Stimulated activated CD4-positive, alpha-beta T cell treated with anti-CD3 and anti-CD28 coated beads, Interleukin-2, amount 100 ng/mL, for 24 hours (primary cell): ENCODE measurements at regions not wholly inside any gene's neighbourhood (a gene's known extent, or its start where the extent isn't known, plus 50 kb on each side); places are given as distances from the start of the nearest gene placed in this dataset.

Source experiments
- DNase-seq, 2 donors: peaks; one replicate each; pipeline ENCODE4 v3.0.0-alpha.2; 2020

DNA sequence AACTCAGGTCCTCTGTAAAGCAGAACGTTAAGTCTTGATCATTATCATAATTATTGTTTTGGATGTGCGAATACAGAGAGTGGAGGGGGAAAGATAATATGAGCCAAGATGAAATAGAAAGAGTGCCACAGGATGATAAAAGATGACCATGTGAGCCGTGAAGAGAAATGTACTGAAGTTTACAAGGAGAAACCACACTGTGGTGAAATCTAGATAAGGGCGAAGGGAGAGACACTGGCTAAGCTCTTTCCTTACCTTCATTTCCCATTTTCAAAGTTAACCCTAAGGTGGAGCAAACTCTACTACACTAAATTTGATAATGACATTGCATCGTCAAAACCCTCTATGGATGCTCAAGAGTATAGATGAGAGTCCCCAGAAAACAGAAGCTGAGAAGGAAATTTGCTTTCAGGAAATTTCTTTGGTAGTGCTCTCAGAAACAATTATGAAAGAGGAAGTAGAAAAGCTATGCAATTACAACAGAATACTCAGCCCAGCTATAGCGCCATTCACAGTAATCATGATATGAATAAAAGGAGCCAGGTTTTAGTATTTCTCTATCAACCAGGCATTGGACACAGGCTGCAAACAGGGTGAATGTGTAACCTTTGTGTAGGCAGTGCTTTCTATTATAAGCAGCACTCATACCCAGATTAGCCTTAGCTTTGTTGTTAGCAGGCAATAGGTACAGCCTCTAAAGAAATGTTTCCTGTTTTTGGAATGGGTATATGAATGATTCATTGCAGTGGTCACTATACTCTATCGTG lies 1080.7 kb downstream of the GRIK2 start:
- DNase-seq = no peak

DNA sequence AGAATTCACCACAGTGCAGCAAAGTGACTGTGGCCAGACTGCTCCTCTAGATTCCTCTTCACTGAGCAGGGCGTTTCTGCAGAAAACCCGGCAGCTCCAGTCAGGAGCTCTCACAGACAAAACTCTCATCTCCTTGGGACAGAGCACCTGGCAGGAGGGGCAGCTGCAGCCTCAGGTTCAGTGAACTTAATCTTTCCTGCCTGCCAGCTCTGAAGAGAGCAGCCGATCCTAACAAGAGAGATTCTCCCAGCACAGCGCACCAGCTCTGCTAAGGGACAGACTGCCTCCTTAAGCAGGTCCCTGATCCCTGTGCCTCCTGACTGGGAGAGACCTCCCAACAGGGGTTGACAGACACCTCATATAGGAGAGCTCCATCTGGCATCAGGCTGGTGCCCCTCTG lies 1065.5 kb downstream of the GRIK2 start:
- DNase-seq = no peak

DNA sequence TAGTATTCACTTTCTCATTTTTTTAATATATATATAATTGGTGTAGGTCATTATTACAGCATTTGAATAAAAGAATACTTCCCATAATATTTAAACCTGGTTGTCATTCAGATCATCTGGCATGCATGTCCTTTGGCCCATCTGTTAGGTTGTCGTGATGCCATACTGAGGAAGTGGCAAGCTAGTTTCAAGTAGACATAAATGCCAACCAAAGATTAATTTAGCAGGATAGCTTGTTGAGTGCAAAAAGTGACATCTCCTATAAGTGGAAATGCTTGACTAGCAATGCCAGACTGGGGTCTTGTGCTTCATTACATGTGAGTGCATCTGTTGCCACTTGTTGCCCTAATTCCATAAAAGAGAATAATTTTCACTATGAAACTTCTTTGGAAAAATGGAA lies 1044.7 kb downstream of the GRIK2 start:
- no peak for DNase-seq

DNA sequence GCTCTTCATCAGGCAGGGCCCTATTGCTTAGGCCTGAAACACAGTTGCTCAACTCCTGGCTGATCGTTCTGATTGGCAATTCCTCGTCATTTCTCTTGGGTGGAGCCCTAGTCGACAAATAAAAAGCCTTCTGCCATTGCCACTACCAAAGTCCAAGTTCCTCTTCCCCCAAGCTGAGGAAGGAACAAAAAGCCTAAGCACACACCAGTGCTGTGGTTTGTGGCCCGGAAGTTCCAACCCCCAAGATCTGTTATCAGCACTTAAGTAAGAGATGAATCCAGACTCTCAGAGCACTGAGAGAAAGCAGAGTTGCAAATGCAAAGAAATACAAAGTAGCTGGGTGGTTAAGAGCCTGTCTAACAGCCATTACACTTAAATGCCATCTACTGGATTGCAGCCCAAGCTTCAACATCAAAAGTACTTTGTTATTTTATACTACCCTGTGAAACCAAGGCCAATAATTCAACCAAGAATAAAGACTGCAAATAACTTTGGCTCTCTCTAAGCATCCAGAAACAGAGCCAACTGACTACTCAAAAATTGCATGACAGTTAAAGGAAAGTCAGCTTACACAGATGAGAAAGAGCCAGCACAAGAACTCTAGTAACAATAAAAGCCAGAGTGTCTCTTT lies 1024.0 kb downstream of the GRIK2 start:
- DNase-seq = no peak

DNA sequence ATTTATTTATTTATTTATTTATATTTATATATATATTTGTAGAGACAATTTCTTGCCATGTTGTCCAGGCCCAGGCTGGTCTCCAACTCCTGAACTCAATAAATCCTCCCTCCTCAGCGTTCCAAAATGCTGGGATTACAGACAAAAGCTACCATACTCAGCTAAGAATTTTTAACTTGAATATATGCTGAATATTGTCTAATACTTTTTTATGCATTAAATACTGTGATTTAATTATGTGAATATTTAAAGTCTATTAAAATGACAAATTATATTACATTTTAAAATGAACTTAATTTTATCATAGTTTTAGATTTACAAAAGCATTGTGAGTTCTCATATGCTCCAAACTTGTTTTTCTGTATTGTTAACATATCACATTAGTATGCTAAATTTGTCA lies 1022.4 kb downstream of the GRIK2 start:
- DNase-seq = no peak

DNA sequence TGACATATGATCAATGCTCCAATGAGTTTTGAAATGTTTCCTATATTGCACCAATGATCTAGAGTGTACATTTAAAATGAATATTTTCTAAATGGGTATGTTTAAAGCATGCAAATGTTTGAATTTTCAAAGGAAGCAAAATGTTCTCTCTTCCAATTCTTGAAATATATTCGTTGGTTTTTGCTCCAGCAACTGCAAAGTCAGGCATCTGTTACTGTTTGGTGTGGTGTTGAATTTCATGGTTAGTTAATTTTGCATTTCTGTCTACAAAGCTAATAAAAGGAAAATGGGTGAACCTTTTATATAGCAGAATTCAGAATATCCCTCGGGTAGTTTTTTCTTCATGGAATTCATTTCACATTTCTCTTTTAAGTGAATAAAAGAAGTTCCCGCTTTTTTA lies 1018.3 kb downstream of the GRIK2 start:
- DNase-seq = no peak

DNA sequence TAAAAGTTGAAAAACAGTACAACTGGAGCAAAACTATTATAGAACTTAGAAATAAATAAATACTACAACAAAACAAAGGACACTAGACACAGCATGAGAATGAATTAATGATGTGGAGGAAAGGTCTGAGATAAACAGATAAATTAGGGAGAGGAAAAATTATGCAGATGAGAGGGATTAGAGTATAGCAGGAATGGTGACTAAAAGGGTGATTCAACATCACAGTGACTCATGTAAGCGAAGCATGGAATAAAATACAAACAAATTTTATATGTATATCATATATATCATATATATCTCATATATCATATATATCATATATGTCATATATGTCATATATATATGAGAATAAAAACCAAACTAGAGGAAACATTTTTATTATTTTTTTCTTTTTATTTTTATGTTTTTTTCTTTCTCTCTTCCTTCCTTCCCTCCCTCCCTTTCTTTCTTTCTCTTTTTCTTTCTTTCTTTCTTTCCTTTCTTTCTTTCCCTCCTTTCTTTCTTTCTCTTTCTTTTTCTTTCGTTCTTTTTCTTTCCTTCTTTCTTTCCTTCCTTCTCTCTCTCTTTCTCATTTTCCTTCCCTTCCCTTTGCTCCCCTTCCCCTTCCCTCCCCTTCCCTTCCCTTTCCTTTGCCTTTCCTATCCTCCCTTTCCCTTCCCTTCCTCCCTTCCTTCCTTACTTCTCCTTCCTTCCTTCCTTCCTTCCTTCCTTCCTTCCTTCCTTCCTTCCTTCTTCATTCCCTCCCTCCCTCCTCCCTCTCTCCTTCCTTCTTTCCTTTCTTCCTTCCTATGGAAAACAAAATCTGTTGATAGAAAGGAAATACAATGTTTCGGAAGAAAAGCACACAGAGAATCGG lies 1014.6 kb downstream of the GRIK2 start:
- DNase-seq = no peak

DNA sequence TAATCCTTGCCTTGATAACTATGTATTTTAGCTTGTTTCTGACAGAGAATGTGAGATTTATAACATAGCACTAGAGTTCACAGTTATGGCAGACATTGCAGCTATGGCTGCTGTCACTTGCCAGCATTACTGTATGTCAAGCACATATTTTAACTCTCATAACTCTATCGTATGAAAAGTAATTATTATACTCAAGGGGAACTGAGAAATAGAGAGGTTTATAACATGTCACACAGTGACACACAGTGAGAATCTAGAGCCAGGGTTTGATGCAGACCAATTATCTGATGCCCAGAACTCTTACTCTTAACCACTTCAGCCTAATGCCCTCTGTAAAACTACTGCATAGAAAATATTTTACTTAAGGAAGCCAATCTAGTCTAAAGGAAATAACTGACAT lies 1012.4 kb downstream of the GRIK2 start:
- DNase-seq = no peak

DNA sequence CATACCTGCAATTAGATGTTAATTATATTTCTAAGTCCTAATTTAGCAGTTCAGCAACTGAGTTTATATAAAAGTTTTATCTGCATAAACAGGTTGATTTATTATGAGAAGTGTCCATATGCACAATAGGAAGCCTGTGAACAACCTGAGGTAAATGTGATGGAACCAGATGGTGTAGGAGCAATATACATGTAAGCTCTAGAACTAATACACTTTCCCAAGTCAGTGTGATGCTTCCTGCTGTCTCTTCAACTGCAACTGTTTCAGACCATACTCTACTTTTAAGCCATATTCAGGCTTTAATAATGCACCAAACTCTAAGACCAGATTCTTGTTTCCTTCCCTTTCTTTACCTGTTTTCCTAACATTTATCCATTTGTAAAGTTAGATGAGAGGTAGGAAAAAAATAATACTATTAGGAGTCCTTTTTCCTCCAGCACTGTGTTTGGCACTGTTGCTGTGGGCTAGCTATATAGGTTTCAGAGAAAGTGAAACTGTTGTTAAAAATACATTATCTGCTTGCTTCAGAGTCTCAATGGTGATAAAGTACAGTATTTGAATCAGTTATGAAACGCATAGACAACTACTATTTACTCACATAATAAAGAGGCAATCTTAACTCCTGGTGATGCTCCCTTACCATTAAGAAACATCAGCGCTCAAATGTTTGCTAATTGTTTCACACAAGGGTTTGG lies 1009.3 kb downstream of the GRIK2 start:
- no peak for DNase-seq

DNA sequence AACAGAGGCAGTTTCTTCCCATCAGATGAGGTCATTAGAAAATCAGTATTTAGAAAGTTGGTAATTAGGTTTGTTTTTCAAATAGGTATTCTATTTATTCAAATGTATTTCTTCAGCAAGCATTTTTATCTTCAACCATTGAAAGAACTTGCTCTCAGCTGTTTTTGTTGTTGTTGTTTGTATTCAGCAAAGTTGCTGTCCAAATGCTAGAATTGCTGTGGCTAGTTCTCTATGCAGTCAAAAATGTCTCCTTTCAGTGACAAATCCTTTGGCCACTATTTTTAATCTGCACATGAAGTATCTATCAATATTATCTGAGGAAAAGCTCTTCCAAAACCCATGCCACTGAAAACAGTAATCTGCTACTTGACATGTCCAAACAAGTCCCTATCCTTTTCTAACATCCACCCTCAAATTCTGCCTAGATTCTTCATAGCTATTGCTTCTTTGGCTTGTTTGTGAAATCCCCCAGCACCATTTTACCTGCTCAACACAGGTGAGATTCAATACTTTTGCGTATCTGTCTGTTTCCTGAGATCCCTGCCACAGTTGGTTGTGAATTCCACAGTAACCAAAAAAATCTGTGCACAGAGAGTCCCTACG lies 1005.4 kb downstream of the GRIK2 start:
- DNase-seq = no peak

DNA sequence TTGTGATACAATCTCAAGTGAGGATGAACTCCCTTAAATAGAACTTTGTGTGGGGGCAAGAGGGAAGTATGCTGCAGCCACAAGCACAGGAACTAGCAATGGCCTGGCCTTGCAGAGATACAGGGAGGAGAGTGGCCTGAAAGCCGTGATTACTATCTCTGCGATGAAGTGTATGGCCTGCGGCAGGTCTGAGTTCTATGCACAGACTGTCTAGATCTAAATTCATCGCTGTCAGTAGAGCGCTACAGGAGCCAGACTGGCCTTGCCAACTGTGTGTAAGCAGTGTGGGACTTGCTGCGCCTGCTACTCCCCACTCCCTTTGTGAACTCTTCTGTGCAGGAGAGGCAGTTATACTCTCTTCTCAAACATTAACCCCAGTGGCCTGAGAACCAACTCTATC lies 997.0 kb downstream of the GRIK2 start:
- no peak for DNase-seq

DNA sequence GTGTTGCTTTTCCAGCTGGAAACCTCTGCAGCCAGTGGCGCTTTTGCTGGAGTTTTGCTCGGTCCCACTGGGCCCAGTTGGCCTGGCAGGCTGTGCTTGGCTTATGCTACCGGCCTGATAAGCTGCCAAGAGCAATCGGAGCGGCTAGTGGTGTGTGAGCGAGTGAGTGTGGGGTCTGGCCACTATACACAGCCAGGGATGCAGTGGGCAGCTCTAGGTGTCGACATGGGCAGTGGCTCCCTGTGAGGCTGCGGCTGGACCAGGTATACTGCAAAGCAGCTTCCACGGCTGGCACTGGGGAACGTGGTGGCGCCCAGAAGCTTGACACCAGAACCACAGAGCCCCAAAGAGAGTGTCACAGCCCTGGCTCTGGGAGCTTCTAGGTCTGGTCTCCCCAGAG lies 996.5 kb downstream of the GRIK2 start:
- no peak for DNase-seq

DNA sequence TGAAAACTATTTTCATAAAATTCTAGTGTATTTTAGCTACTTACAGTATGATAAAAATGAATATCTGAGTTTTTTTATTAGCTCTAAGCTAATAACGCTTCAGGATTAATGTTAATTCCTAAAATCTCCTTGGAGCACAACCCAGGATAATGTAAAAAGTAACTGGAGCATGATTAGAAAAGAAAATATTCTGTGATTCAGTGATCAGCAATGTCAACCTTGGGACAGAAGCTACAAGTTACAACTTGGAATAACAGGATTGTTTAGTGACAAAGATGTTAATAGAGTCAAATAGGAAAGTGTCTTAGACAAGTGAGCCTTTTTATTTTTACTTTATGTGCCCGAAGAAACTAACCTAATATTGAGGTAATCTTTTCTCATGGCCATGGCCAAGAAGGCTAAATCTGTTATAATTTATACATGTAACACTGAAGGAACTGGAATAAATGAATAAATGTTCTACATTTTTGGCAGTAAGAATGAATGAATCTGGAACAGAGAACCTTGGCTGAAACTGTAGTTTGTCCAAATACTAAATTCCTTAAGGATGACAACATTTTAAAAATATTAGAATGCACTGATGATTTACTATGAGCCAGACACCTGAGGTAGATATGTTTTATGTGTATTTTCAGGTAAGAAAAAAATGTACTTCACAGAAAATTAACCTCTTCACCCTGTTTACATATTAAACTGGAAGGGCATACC lies 994.0 kb downstream of the GRIK2 start:
- no peak for DNase-seq

DNA sequence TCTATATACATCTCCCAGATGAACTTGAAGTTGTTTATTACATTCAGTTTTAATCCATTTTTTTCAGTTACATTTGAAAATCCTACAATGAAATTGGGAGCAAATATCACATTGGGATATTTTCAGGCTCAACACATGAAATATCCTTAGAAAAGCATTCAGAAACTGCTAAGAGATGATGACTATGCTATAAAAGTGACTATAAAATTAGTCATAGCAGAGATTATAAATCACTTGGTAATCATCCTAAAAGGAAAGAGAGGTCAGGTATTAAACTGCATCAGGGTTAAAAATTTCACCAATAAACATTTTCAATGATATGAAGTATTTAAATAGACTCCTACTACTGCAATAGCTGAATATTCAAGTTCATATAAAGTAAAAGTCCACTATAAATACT lies 987.7 kb downstream of the GRIK2 start:
- DNase-seq = no peak

DNA sequence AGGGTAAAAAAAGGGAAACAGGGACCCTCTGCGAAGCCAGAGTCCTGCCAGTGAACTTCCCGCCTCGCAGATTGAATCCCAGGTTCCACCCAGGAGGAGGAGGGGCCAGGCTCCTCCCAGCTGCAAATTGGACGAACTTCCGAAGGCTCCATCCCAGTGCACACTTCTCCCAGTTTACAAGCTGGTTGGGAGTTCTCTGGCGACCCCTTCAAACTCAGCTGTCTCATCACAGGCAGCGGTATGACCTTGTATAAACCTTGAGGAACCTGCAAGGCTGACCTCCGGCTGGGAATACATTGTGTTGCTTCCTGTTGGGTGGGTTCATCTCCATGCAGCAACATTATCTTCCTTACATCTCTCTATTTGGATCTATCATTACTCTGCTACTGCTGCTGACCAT lies 962.7 kb downstream of the GRIK2 start:
- no peak for DNase-seq

DNA sequence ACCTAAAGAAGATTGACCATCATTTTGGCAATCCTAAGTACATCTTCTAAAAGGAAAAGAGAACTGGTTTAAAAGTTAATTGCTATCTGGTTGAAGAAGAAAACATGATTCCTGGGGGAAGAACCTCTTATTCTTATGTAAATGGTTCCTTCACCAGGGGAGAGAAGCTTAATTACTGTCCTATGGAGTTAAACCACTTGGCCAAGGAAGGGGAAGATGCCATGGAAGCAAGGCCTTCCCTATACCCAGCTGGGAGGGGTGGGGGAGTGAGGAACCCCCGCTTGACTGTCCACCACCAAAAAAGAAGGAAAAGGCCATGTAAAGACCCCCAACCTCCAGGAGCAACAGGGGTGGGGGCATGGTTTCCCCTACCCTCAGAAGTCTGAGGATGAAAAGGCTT lies 962.1 kb downstream of the GRIK2 start:
- DNase-seq = no peak

DNA sequence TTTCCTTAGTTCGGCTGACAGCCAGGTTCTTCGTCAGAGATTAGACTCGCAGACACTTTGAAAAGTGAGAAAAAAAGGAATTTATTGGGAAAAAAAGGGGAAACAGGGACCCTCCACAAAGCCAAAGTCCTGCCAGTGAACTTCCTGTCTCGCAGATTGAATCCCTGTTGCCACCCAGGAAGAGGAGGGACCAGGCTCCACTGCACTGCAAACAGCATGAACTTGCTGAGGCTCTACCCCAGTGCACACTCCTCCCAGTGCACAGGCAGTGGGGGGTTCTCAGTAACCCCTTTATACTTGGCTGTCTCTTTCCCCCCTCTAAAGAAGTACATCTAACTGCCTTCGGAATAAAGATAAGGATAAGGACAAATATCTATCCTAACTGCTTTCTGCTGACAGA lies 959.0 kb downstream of the GRIK2 start:
- no peak for DNase-seq

DNA sequence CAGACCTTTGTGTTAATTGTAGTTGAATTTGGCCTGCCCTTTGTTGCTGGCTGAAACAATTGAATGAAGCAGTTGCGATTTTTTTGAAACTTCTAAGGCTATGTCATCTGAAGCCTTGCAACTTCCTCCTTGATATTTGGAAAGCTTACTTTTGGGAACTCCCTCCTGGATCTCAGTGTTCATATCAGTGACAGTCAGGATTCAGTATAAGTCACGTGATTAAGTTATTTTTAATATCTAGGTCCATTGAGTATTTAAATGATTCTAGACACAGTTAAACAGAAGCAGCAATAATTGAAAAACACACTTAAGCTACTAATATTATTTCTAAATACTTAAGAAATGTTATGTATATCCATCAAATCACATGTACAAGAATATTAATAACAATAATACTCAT lies 951.3 kb downstream of the GRIK2 start:
- no peak for DNase-seq

DNA sequence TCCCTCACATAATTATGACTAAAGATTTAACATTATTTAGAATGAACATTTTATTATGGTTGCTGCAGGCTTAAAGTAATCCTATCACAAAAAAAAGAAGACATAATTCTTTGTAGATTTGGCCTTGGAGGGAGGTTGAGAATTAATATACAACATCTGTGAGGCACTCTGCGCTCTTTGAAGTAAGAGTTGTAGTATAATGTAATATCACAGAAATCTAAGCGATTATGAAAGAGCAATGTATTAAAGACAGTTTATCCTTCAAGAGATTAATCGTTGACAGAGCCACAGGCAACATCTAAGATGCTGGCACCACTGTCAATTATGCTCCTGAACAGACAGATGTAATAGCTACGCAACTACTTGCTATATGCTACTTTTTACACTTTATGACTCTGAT lies 946.8 kb downstream of the GRIK2 start:
- no peak for DNase-seq

DNA sequence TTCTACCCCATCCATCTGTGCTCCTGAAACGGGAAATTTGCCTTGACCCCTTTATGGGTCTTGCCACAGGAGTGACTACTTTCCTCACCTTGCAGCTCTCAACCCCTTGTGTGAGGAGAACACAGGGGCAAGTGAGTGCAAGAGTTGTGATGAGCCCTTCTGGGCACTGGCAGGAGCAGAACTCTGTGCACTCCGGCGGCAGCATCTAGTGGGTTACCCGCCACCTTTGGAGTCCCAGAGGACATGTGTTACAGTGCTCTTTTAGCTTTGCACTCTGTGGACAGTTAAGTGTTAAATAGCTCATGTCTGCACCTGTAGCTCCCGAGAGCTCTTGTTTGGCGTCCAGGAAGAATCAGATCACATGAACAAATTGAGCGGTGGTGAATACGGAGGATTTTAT lies 940.2 kb downstream of the GRIK2 start:
- DNase-seq = no peak

DNA sequence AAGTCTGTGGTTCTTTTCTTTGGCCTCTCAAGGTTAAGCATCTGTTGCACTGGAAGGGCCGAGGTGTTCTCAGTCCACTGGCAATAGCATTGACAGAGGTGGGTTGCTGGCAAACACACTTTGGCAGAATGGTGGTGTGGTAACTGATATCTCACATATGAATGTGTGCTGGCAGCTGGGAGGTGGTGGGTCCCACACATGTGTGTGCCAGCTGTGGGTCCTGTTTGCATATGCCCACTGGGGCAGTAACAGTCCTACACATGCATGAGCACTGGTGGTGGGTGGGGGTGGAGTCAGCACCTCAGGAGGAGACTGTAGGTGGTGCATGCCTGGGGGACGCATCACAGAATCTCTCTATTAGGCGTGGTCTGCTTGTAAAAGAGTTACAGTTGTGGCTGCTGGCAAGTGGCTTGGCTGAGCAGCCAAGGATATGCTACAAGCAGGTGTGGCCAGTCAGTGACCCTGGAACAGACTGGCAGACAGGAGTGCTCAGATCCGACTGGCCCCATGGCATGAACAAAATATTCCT lies 934.3 kb downstream of the GRIK2 start:
- no peak for DNase-seq

DNA sequence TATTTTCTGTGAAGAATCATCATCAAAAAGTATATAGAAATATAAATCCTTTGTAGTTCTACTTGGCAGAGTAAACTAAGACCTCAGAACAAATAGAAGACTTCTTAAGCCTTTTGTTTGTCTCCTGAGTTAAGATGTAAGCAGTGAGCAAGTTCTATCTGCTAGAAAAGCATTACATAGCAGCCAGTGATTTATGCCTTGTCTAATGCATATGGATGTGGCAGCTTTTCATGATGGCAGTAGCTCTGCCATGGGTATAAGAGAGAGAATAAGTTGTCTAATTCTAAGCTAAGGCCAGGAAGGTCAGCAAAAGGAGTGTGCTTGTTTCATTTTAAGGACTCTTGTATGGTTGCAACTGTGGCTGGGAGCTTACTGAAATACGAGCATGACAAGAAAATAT lies 920.2 kb downstream of the GRIK2 start:
- no peak for DNase-seq
